ENCODE measurements at regions not wholly inside any gene's neighbourhood (a gene's known extent, or its start where the extent isn't known, plus 50 kb on each side); places are given as distances from the start of the nearest gene placed in this dataset.

GRCh38 chr16:61050547-61050946 is 985.7 kb downstream of the CDH8 start:
- TF ChIP-seq CTCF (IDR thresholded peaks at IDR 0.05 in 8 of 11, conservative IDR thresholded peaks at IDR 0.05 in 3 of 11) (no peak), POLR2A (IDR thresholded peaks at IDR 0.05) (no peak), POLR2AphosphoS5 (IDR thresholded peaks at IDR 0.05) (no peak)
- no peaks in the 10 kb centered on the region for H3K4me1 ChIP-seq
- H3K9me3 ChIP-seq, result peaks cover 0 to 12% (median 0%) of the 10 kb centered on the region in 8 donors
- DNase-seq, result no peak
- intact Hi-C loops (cut with DNase I; ENCODE audit: low total_unique reads), result no loop called here
- H3K36me3 ChIP-seq, result no peaks in the 10 kb centered on the region
- no peak overlapping the region for H3K4me3 ChIP-seq
- WGBS, 5 donors, result 79 to 91% (median 81%) methylated on average over 6 to 11 of the region's 11 CpGs
- no peaks in the 10 kb centered on the region for H3K27me3 ChIP-seq (replicated peaks in 1 of 7)
- H3K27ac ChIP-seq, result no peak overlapping the region

- intact Hi-C loops (cut with DNase I; ENCODE audit: low total_unique reads), result no loop called here
- Histone ChIP-seq H3K4me3 (no peak overlapping the region), H3K27me3 (replicated peaks in 1 of 7) (no peaks in the 10 kb centered on the region), H3K9me3 (peaks cover 0 to 8% (median 0%) of the 10 kb centered on the region in 8 donors), H3K36me3 (no peaks in the 10 kb centered on the region), H3K27ac (no peak overlapping the region), H3K4me1 (no peaks in the 10 kb centered on the region)
- WGBS, 5 donors, result 23 to 52% (median 42%) methylated on average over 4 of the region's 4 CpGs
- no peak for DNase-seq
- TF ChIP-seq CTCF (IDR thresholded peaks at IDR 0.05 in 8 of 11, conservative IDR thresholded peaks at IDR 0.05 in 3 of 11), result no peak
- TF ChIP-seq POLR2AphosphoS5 (IDR thresholded peaks at IDR 0.05), result no peak
- TF ChIP-seq POLR2A (IDR thresholded peaks at IDR 0.05), result no peak
Measured at GRCh38 chr16:61045931-61046330, 990.3 kb downstream of the CDH8 start.

DNA sequence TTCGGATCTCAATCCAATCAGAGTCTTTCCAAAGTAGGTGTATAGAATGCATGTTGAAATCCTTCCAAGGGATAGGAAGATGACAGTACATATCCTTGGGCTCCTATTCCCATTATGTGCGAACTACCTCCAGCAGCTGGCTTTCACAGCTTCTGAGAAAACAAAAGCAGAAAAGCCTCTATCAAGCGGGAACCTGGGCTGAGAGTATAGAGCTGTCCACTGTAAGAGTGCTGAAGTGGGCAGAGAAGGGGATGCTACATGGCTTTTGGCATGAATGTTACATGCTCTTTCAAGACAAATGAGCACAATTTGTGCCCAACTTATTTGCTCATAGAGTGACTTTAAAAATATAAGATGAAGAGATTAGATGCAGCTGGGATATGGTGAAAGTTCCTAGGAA is 993.5 kb downstream of the CDH8 start:
- WGBS, 5 donors, result 32 to 50% (median 46%) methylated on average over 3 of the region's 3 CpGs
- H3K27ac ChIP-seq, result no peak overlapping the region
- no peak for DNase-seq
- no peaks in the 10 kb centered on the region for H3K4me1 ChIP-seq
- no peaks in the 10 kb centered on the region for H3K27me3 ChIP-seq (replicated peaks in 1 of 7)
- TF ChIP-seq POLR2AphosphoS5 (IDR thresholded peaks at IDR 0.05) (no peak), CTCF (IDR thresholded peaks at IDR 0.05 in 8 of 11, conservative IDR thresholded peaks at IDR 0.05 in 3 of 11) (no peak), POLR2A (IDR thresholded peaks at IDR 0.05) (no peak)
- peaks cover 0 to 3% (median 0%) of the 10 kb centered on the region in 8 donors for H3K9me3 ChIP-seq
- no peaks in the 10 kb centered on the region for H3K36me3 ChIP-seq
- intact Hi-C loops (cut with DNase I; ENCODE audit: low total_unique reads), result no loop called here
- H3K4me3 ChIP-seq, result no peak overlapping the region

GRCh38 chr16:61030616-61031015 is 1005.6 kb downstream of the CDH8 start:
- TF ChIP-seq CTCF (IDR thresholded peaks at IDR 0.05 in 8 of 11, conservative IDR thresholded peaks at IDR 0.05 in 3 of 11) (no peak), POLR2AphosphoS5 (IDR thresholded peaks at IDR 0.05) (no peak), POLR2A (IDR thresholded peaks at IDR 0.05) (no peak)
- 84 to 95% (median 92%) methylated on average over 8 of the region's 8 CpGs for WGBS, 5 donors
- H3K36me3 ChIP-seq, result no peaks in the 10 kb centered on the region
- no peak overlapping the region for H3K4me3 ChIP-seq
- DNase-seq, result no peak
- peaks cover 0 to 37% (median 8%) of the 10 kb centered on the region in 8 donors for H3K9me3 ChIP-seq
- H3K27ac ChIP-seq, result no peak overlapping the region
- intact Hi-C loops (cut with DNase I; ENCODE audit: low total_unique reads), result no loop called here
- H3K4me1 ChIP-seq, result no peaks in the 10 kb centered on the region
- no peaks in the 10 kb centered on the region for H3K27me3 ChIP-seq (replicated peaks in 1 of 7)
